Naive thymus-derived CD4-positive, alpha-beta T cell (primary cell): ENCODE measurements at regions not wholly inside any gene's neighbourhood (a gene's known extent, or its start where the extent isn't known, plus 50 kb on each side); places are given as distances from the start of the nearest gene placed in this dataset.

Source experiments
- ATAC-seq: fragments of 150-1000 bp; cut with Tn5 transposase; 2 replicates; pipeline ENCODE4 v1.10.0; 2021; ENCODE audit warnings: mild to moderate bottlenecking, moderate library complexity
- CTCF ChIA-PET: fragments of 350-600 bp; sonication (Branson Sonifier 250); formaldehyde crosslinking; loops from one replicate; lab custom pipeline; 2021; ENCODE audit warnings: antibody characterized with exemption; lab: Charles Lee
- POLR2A ChIA-PET: fragments of 350-600 bp; sonication (Branson Sonifier 250); formaldehyde crosslinking; loops from one replicate; lab custom pipeline; 2021; ENCODE audit warnings: antibody characterized with exemption, inconsistent platforms; lab: Charles Lee
- DNase-seq, 9 donors: peaks; one replicate each; pipeline versions ENCODE4 v3.0.0 to v3.0.0-alpha.2; 2020 to 2022; ENCODE audit warnings: mixed read lengths in 1 of 9
- H3K27ac ChIP-seq: one replicate; pipeline ENCODE4 v1.7.0; 2013; ENCODE audit warnings: mild to moderate bottlenecking, low read depth, low read length, moderate library complexity
- H3K27me3 ChIP-seq, 2 donors: one replicate each; pipeline ENCODE4 v1.7.0; 2013; ENCODE audit warnings: low read length in 2 of 2, mild to moderate bottlenecking in 2 of 2, moderate library complexity in 2 of 2; ENCODE audit not compliant: control insufficient read depth in 2 of 2, insufficient read depth in 2 of 2
- H3K36me3 ChIP-seq, 3 experiments: 1 replicate in 2 of 3; 2 replicates in 1 of 3; pipeline ENCODE4 v1.7.0; 2013; ENCODE audit warnings: low read length in 3 of 3, mild to moderate bottlenecking in 3 of 3, moderate library complexity in 1 of 3; ENCODE audit not compliant: insufficient read depth in 3 of 3, control insufficient read depth in 2 of 3
- H3K4me1 ChIP-seq, 2 donors: one replicate each; pipeline ENCODE4 v1.7.0; 2013; ENCODE audit warnings: low read length in 2 of 2, mild to moderate bottlenecking in 2 of 2, moderate library complexity in 1 of 2; ENCODE audit not compliant: control insufficient read depth in 2 of 2, insufficient read depth in 2 of 2
- H3K4me3 ChIP-seq: 2 replicates; pipeline ENCODE4 v1.7.0; 2013; ENCODE audit warnings: mild to moderate bottlenecking, low read length
- H3K9me3 ChIP-seq, 3 experiments: 1 replicate in 2 of 3; 2 replicates in 1 of 3; pipeline ENCODE4 v1.7.0; 2013; ENCODE audit warnings: low read length in 3 of 3; ENCODE audit not compliant: control insufficient read depth in 2 of 3
- H3K27ac Mint-ChIP-seq, 9 donors: one replicate each; pipeline ENCODE4 v1.8.0; 2020 to 2022; ENCODE audit warnings: mixed read lengths in 9 of 9, mild to moderate bottlenecking in 8 of 9, moderate library complexity in 5 of 9, inconsistent platforms in 2 of 9
- H3K27me3 Mint-ChIP-seq, 5 donors: one replicate each; pipeline ENCODE4 v1.8.0; 2021 to 2022; ENCODE audit warnings: mixed read lengths in 5 of 5, mild to moderate bottlenecking in 1 of 5
- H3K36me3 Mint-ChIP-seq, 5 donors: one replicate each; pipeline ENCODE4 v1.8.0; 2020 to 2022; ENCODE audit warnings: mixed read lengths in 5 of 5, mild to moderate bottlenecking in 3 of 5, inconsistent platforms in 1 of 5
- H3K4me1 Mint-ChIP-seq, 7 donors: one replicate each; pipeline ENCODE4 v1.8.0; 2020 to 2022; ENCODE audit warnings: mixed read lengths in 7 of 7, mild to moderate bottlenecking in 3 of 7, inconsistent platforms in 1 of 7
- H3K4me3 Mint-ChIP-seq, 10 donors: one replicate each; pipeline ENCODE4 v1.8.0; 2020 to 2022; ENCODE audit warnings: mild to moderate bottlenecking in 10 of 10, mixed read lengths in 10 of 10, moderate library complexity in 6 of 10, inconsistent platforms in 2 of 10
- H3K9me3 Mint-ChIP-seq, 11 donors: one replicate each; pipeline ENCODE4 v1.8.0; 2020 to 2022; ENCODE audit warnings: mixed read lengths in 11 of 11, mild to moderate bottlenecking in 4 of 11, inconsistent platforms in 1 of 11, moderate library complexity in 1 of 11
- intact Hi-C, 2 donors: fragments of 100-400 bp; cut with micrococcal nuclease; formaldehyde crosslinking; loops; one replicate each; pipeline ENCODE4 v1.15.1; 2023

DNA sequence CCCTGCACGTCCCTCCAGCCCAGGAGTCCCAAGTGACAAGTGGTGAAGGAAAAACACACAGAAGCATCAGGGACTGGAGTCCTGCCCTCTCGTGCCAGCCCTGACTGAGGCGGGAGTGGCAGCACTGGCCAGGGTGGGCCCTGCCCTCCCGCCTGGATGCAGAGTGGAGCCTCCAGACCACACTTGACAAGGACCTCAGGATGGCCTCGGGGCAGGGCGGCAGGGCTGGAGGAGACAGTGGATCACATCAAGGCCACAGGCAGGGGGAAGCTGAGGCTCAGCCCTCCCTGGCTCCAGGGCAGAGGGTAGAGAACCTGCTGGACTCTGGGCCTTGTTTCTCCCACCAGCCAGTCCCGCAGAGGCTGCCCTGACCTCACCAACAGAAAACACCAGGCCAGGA is 128.8 kb upstream of the CDH4 start:
- intact Hi-C loops: loop anchor here in 1 of 2 donors (5.0 kb wide), 1 partner anchor 1176 kb away; no protein-coding TSS in a partner anchor
- Histone ChIP-seq H3K4me3 (no peak overlapping the region), H3K27me3 (no peaks in the 10 kb centered on the region), H3K4me1 (no peaks in the 10 kb centered on the region), H3K27ac (no peak overlapping the region), H3K9me3 (no peaks in the 10 kb centered on the region), H3K36me3 (no peaks in the 10 kb centered on the region)
- H3K4me3 Mint-ChIP-seq: no peak overlapping the region
- H3K9me3 Mint-ChIP-seq: no peaks in the 10 kb centered on the region
- H3K36me3 Mint-ChIP-seq: no peaks in the 10 kb centered on the region
- ATAC-seq: no peak
- peaks cover 0 to 6% (median 5%) of the 10 kb centered on the region in 7 donors for H3K4me1 Mint-ChIP-seq
- ChIA-PET POLR2A (interaction anchor here (0.6 kb wide), 1 partner anchor 9 kb away, joined by 3 read pairs; no protein-coding TSS in a partner anchor), CTCF (no interaction called here)
- H3K27me3 Mint-ChIP-seq: peaks cover 0 to 5% (median 0%) of the 10 kb centered on the region in 5 donors
- DNase-seq: no peak
- no peak overlapping the region for H3K27ac Mint-ChIP-seq

DNA sequence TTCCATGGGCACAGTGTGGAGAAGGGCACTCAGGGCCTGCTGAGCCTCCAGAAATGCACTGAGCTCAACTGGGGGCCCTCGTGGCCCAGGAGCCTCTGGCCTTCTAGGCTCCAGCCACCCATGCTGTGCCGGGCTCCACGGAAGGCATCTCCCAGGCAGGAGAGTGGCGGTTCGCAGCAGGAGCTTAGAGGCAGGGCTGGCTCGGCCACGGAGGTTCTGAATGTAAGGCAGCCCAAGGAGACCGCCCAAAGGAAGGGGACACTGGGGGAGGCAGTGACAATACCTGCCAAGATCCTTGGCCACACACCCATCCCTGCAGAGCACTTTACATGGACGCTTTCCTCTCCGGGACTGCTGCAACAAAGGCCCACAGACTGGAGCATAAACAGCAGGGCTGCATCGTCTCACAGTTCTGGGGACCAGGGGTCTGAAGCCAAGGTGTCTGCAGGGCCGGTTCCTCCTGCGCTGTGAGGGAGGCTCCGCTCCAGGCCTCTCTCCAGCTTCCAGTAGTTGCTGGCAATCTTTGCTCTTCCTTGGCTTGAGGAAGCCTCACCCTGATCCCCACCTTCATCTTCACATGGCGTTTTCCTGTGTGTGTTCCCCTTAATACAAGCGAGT is 128.2 kb upstream of the CDH4 start:
- POLR2A ChIA-PET: interaction anchor here (0.6 kb wide), 1 partner anchor 10 kb away, joined by 3 read pairs; no protein-coding TSS in a partner anchor
- no peak for ATAC-seq

DNA sequence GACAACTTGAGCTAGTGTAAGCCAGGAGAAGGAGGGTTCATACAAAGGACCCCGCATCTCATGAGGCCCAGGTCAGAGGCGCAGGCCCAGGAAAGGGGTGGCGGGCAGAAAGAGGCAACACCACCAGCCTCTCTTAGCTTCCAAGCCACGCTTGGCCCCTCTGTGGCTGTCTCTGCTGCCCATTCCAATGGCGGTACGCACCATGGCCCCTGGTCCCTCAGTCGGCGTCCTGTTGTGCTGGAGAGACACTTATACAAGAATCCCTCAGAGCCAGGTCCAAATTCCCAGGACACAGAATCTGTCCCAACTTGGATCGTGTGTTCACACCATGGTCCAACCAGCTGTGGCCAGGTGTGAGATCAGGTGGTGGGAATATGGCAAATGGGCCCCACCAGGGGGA is 127.0 kb upstream of the CDH4 start:
- intact Hi-C loops: no loop called here
- Histone ChIP-seq H3K4me1 (no peaks in the 10 kb centered on the region), H3K36me3 (no peaks in the 10 kb centered on the region), H3K4me3 (no peak overlapping the region), H3K27ac (no peak overlapping the region), H3K9me3 (no peaks in the 10 kb centered on the region), H3K27me3 (no peaks in the 10 kb centered on the region)
- no peaks in the 10 kb centered on the region for H3K9me3 Mint-ChIP-seq
- DNase-seq (no peak), ATAC-seq (no peak)
- POLR2A ChIA-PET: no interaction called here
- no peak overlapping the region for H3K27ac Mint-ChIP-seq
- H3K4me3 Mint-ChIP-seq: no peak overlapping the region
- H3K36me3 Mint-ChIP-seq: no peaks in the 10 kb centered on the region
- H3K4me1 Mint-ChIP-seq: peaks cover 0 to 13% (median 5%) of the 10 kb centered on the region in 7 donors
- peaks cover 0 to 9% (median 0%) of the 10 kb centered on the region in 5 donors for H3K27me3 Mint-ChIP-seq
- CTCF ChIA-PET: no interaction called here

More for the DNA sequence above, 128.2 kb upstream of the CDH4 start:
- H3K9me3 ChIP-seq: no peaks in the 10 kb centered on the region
- Mint-ChIP-seq H3K4me1 (peaks cover 0 to 6% (median 5%) of the 10 kb centered on the region in 7 donors), H3K9me3 (no peaks in the 10 kb centered on the region), H3K36me3 (no peaks in the 10 kb centered on the region), H3K27me3 (peaks cover 0 to 5% (median 0%) of the 10 kb centered on the region in 5 donors), H3K27ac (no peak overlapping the region), H3K4me3 (no peak overlapping the region)
- H3K36me3 ChIP-seq: no peaks in the 10 kb centered on the region
- CTCF ChIA-PET: no interaction called here
- DNase-seq: no peak
- intact Hi-C loops: loop anchor here in 1 of 2 donors (5.0 kb wide), 1 partner anchor 1177 kb away; no protein-coding TSS in a partner anchor
- no peak overlapping the region for H3K27ac ChIP-seq
- H3K4me1 ChIP-seq: no peaks in the 10 kb centered on the region
- no peak overlapping the region for H3K4me3 ChIP-seq
- no peaks in the 10 kb centered on the region for H3K27me3 ChIP-seq

DNA sequence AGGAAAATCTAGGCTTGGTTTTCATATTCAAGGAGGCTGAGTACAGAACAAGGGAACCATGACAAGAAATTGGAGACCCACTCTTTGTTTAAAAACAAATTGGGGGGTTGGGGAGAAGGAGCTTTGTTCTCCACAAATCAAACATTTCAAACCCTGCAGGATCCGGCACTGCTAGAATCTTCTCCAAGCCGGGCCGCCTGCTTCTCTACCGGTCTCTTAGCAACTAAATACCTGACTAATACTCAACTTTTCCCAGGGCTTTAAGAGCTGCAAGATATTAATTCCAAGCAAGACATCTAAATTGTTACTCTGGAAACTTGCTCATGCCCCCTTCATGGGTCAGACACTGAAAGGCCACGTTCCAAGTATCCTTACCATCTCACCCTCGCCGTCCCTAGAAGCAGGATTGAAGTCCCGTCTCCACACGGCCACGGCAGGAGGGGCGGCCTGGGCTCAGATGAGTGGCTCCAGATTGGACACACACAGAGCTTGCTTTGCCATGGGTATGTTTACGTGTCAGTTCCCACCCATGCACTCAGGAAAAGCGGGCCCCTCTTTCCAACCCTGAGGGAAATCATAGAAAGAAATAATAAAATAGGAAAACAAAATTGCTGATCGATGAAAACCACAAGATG is 126.4 kb upstream of the CDH4 start:
- DNase-seq: no peak
- H3K4me3 Mint-ChIP-seq: no peak overlapping the region
- Histone ChIP-seq H3K4me1 (no peaks in the 10 kb centered on the region), H3K36me3 (no peaks in the 10 kb centered on the region), H3K4me3 (no peak overlapping the region), H3K27me3 (no peaks in the 10 kb centered on the region), H3K27ac (no peak overlapping the region), H3K9me3 (no peaks in the 10 kb centered on the region)
- CTCF ChIA-PET: no interaction called here
- no peaks in the 10 kb centered on the region for H3K36me3 Mint-ChIP-seq
- POLR2A ChIA-PET: no interaction called here
- no peak overlapping the region for H3K27ac Mint-ChIP-seq
- peaks cover 0 to 15% (median 4%) of the 10 kb centered on the region in 5 donors for H3K27me3 Mint-ChIP-seq
- no peak for ATAC-seq
- H3K4me1 Mint-ChIP-seq: peaks cover 0 to 14% (median 2%) of the 10 kb centered on the region in 7 donors
- H3K9me3 Mint-ChIP-seq: no peaks in the 10 kb centered on the region
- intact Hi-C loops: no loop called here

DNA sequence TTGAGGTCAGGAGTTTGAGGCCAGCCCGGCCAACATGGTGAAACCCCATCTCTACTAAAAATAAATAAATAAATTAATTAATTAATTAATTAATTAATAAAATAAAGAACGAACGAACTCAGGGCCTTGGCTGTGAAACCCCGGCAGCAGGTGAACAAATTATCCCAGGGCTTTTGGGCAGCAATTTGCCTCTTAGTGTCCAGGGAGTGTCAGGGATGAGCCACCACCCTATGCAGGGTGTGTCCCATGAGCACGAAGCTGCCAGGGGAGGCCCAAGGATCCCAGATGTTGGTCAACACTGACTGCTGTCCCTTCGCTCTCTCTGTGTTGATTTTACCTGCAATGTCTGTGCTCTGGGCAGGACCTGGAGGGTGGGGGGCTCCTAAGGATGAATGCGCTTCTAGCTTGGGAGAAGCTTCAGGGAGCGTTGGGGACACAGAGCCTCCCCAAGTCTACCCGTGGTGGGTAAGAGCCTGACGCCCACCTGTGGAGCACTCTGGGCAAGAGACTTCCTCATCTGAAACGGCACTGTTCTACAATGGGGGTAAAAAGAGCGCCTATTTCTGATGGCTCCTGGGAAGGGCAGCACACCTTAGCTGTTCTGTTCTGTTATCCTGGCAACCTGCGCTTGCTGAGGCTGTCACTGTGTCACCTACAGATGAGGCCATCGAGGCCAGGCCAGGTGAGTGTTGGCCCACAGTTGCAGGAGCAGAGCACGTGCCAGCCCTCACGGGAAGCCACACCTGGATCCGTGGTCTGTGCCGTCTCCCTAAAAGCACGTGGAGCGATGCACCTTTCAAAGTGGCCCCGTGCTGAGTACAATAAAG is 125.5 kb upstream of the CDH4 start:
- no peaks in the 10 kb centered on the region for H3K9me3 Mint-ChIP-seq
- Histone ChIP-seq H3K4me3 (no peak overlapping the region), H3K9me3 (no peaks in the 10 kb centered on the region), H3K4me1 (no peaks in the 10 kb centered on the region), H3K27ac (no peak overlapping the region), H3K27me3 (no peaks in the 10 kb centered on the region), H3K36me3 (no peaks in the 10 kb centered on the region)
- H3K27me3 Mint-ChIP-seq: peaks cover 0 to 23% (median 10%) of the 10 kb centered on the region in 5 donors
- ChIA-PET CTCF (no interaction called here), POLR2A (no interaction called here)
- intact Hi-C loops: no loop called here
- DNase-seq: no peak
- no peak overlapping the region for H3K4me3 Mint-ChIP-seq
- no peak overlapping the region for H3K27ac Mint-ChIP-seq
- H3K36me3 Mint-ChIP-seq: no peaks in the 10 kb centered on the region
- H3K4me1 Mint-ChIP-seq: peaks cover 0 to 13% (median 0%) of the 10 kb centered on the region in 7 donors
- no peak for ATAC-seq

DNA sequence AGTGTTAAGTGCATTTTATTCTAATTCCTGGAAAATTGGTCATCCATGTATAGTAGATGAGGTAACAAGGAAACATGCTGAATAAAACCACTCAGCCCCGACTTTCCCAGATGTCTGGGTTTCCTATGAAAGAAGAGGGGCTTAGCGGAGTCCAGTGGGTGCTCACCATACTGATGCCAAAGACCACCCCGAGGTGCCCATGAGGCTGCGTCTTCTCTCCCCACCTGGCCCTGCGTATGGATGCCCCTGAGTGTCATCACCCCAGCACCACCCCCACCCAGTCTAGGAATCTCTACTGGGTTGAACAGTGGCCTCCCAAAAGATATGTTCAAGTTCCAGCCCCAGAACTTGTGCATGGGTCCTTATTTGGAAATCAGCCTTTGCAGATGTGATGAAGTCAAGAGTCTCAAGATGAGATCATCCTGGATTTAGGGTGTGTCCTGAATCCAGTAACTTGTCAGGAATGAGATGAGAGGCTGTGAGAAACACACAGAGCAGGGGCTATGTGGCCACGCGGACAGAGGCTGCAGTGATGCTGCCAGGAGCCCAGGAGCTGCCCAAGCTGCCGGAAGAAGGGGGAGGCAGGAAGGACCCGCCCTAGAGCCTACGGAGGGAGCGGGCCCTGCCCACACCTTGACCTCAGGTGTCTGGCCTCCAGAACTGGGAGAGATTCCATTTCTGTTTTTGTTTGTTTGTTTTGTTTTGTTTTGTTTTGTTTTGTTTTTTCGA is 124.6 kb upstream of the CDH4 start:
- intact Hi-C loops: no loop called here
- Histone ChIP-seq H3K4me1 (no peaks in the 10 kb centered on the region), H3K9me3 (no peaks in the 10 kb centered on the region), H3K36me3 (no peaks in the 10 kb centered on the region), H3K27ac (no peak overlapping the region), H3K27me3 (no peaks in the 10 kb centered on the region), H3K4me3 (no peak overlapping the region)
- no peak overlapping the region for H3K4me3 Mint-ChIP-seq
- no peaks in the 10 kb centered on the region for H3K36me3 Mint-ChIP-seq
- no peak for DNase-seq
- no peak for ATAC-seq
- H3K4me1 Mint-ChIP-seq: peaks cover 0 to 13% (median 0%) of the 10 kb centered on the region in 7 donors
- ChIA-PET CTCF (no interaction called here), POLR2A (no interaction called here)
- no peak overlapping the region for H3K27ac Mint-ChIP-seq
- peaks cover 0 to 18% (median 13%) of the 10 kb centered on the region in 5 donors for H3K27me3 Mint-ChIP-seq
- H3K9me3 Mint-ChIP-seq: no peaks in the 10 kb centered on the region
